ENCODE measurements at regions not wholly inside any gene's neighbourhood (a gene's known extent, or its start where the extent isn't known, plus 50 kb on each side); places are given as distances from the start of the nearest gene placed in this dataset.

DNA sequence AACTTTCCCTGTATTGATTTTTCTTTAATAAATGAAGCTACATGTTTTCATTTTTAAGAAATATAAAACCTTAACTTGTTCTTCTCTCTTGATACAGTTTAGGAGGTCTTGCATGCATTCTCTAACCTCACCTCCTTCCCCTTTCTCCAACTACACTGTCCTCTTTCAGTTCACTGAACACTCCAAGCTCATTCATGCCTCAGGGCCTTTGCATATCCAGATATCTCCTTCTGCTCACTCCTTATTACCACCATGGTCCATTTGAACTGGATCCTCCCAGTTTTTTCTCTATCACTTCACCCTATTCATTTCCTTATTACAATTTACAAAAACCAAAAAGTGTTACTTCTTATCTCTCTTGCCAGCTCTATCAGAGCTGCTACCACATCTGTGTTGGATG lies 242.9 kb upstream of the PLEKHG7 start:
- Histone ChIP-seq H3K4me1 (ENCODE audit: control insufficient read depth in 1 of 2, insufficient read depth in 2 of 2, low read length in 2 of 2) (no peaks in the 10 kb centered on the region), H4K20me1 (ENCODE audit: insufficient read depth) (no peaks in the 10 kb centered on the region), H3K36me3 (ENCODE audit: control insufficient read depth in 1 of 2, insufficient read depth in 2 of 2, low read length in 2 of 2) (no peaks in the 10 kb centered on the region), H3K9me3 (ENCODE audit: control insufficient read depth in 1 of 2, insufficient read depth in 1 of 2, low read depth in 1 of 2, low read length in 2 of 2) (no peaks in the 10 kb centered on the region), H3K4me2 (ENCODE audit: low read length) (no peak overlapping the region), H3K4me3 (replicated peaks in 1 of 2; ENCODE audit: low read depth in 1 of 2, low read length in 2 of 2) (no peak overlapping the region), H3K27me3 (ENCODE audit: insufficient read depth, low read length) (no peaks in the 10 kb centered on the region), H3K79me2 (ENCODE audit: insufficient read depth, low read length) (no peaks in the 10 kb centered on the region), H3K9ac (ENCODE audit: low read length) (no peak overlapping the region), H2AFZ (ENCODE audit: low read depth, low read length, poor library complexity, severe bottlenecking) (no peak overlapping the region), H3K9me2 (ENCODE audit: insufficient read depth) (no peaks in the 10 kb centered on the region), H3K27ac (ENCODE audit: low read depth, low read length) (no peak overlapping the region)
- ChIA-PET POLR2A (interaction anchor here (1.0 kb wide), 1 partner anchor 314 kb away, joined by 3 read pairs; the partner anchor contains the start of gene BTG1), CTCF (no interaction called here), RAD21 (ENCODE audit: low non-redundant PET in 1 of 2, low total read pairs in 2 of 2, uncharacterized antibody in 2 of 2, unreplicated experiment in 2 of 2) (no interaction called here)
- intact Hi-C loops (cut with micrococcal nuclease), result no loop called here
- no peak for ATAC-seq
- no peak for TF ChIP-seq RAD21 (IDR thresholded peaks at IDR 0.05; ENCODE audit: low read depth)
- no peak for TF ChIP-seq ELF1 (IDR thresholded peaks at IDR 0.05; ENCODE audit: borderline replicate concordance, low read depth)
- TF ChIP-seq, protein P1, sequence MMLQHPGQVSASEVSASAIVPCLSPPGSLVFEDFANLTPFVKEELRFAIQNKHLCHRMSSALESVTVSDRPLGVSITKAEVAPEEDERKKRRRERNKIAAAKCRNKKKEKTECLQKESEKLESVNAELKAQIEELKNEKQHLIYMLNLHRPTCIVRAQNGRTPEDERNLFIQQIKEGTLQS (IDR thresholded peaks at IDR 0.05), result no peak
- no peak for TF ChIP-seq TCF7L2 (IDR thresholded peaks at IDR 0.05; ENCODE audit: borderline replicate concordance, extremely low read depth, insufficient read depth, insufficient read length)
- TF ChIP-seq EZH2phosphoT487 (IDR thresholded peaks at IDR 0.05; ENCODE audit: borderline replicate concordance), result no peak
- no peak for TF ChIP-seq SIN3A (IDR thresholded peaks at IDR 0.05; ENCODE audit: low read depth)
- TF ChIP-seq, protein P2, sequence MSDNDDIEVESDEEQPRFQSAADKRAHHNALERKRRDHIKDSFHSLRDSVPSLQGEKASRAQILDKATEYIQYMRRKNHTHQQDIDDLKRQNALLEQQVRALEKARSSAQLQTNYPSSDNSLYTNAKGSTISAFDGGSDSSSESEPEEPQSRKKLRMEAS (IDR thresholded peaks at IDR 0.05), result no peak
- no peak for TF ChIP-seq SP1 (IDR thresholded peaks at IDR 0.05; ENCODE audit: low read depth)
- no peak for TF ChIP-seq YY1 (IDR thresholded peaks at IDR 0.05; ENCODE audit: extremely low read depth, insufficient replicate concordance, low read depth, low read length)
- no peak for TF ChIP-seq ZFX (IDR thresholded peaks at IDR 0.05)
- TF ChIP-seq EZH2 (IDR thresholded peaks at IDR 0.05), result no peak
- no peak for TF ChIP-seq POLR2AphosphoS5 (IDR thresholded peaks at IDR 0.05; ENCODE audit: low read depth, low read length)
- TF ChIP-seq, protein P3, sequence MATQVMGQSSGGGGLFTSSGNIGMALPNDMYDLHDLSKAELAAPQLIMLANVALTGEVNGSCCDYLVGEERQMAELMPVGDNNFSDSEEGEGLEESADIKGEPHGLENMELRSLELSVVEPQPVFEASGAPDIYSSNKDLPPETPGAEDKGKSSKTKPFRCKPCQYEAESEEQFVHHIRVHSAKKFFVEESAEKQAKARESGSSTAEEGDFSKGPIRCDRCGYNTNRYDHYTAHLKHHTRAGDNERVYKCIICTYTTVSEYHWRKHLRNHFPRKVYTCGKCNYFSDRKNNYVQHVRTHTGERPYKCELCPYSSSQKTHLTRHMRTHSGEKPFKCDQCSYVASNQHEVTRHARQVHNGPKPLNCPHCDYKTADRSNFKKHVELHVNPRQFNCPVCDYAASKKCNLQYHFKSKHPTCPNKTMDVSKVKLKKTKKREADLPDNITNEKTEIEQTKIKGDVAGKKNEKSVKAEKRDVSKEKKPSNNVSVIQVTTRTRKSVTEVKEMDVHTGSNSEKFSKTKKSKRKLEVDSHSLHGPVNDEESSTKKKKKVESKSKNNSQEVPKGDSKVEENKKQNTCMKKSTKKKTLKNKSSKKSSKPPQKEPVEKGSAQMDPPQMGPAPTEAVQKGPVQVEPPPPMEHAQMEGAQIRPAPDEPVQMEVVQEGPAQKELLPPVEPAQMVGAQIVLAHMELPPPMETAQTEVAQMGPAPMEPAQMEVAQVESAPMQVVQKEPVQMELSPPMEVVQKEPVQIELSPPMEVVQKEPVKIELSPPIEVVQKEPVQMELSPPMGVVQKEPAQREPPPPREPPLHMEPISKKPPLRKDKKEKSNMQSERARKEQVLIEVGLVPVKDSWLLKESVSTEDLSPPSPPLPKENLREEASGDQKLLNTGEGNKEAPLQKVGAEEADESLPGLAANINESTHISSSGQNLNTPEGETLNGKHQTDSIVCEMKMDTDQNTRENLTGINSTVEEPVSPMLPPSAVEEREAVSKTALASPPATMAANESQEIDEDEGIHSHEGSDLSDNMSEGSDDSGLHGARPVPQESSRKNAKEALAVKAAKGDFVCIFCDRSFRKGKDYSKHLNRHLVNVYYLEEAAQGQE (IDR thresholded peaks at IDR 0.05; ENCODE audit: low read depth), result no peak
- TF ChIP-seq, protein P4, sequence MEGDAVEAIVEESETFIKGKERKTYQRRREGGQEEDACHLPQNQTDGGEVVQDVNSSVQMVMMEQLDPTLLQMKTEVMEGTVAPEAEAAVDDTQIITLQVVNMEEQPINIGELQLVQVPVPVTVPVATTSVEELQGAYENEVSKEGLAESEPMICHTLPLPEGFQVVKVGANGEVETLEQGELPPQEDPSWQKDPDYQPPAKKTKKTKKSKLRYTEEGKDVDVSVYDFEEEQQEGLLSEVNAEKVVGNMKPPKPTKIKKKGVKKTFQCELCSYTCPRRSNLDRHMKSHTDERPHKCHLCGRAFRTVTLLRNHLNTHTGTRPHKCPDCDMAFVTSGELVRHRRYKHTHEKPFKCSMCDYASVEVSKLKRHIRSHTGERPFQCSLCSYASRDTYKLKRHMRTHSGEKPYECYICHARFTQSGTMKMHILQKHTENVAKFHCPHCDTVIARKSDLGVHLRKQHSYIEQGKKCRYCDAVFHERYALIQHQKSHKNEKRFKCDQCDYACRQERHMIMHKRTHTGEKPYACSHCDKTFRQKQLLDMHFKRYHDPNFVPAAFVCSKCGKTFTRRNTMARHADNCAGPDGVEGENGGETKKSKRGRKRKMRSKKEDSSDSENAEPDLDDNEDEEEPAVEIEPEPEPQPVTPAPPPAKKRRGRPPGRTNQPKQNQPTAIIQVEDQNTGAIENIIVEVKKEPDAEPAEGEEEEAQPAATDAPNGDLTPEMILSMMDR (IDR thresholded peaks at IDR 0.05 in 2 of 3, conservative IDR thresholded peaks at IDR 0.05 in 1 of 3; ENCODE audit: borderline replicate concordance in 1 of 3, insufficient read depth in 1 of 3, low read depth in 2 of 3, low read length in 2 of 3), result no peak
- TF ChIP-seq FOSL1 (IDR thresholded peaks at IDR 0.05; ENCODE audit: low read depth), result no peak
- no peak for TF ChIP-seq POLR2A (IDR thresholded peaks at IDR 0.05; ENCODE audit: borderline replicate concordance, extremely low read depth, insufficient read depth, insufficient read length)
- no peak for TF ChIP-seq CBX3 (IDR thresholded peaks at IDR 0.05; ENCODE audit: low read depth)
- BruUV-seq (replicated peaks), result no TSS peak
- no peak for DNase-seq (ENCODE audit: low read depth, low spot score)

All from HCT116 (cell line).